Breast epithelium (tissue), 4 donors: ENCODE measurements at regions not wholly inside any gene's neighbourhood (a gene's known extent, or its start where the extent isn't known, plus 50 kb on each side); places are given as distances from the start of the nearest gene placed in this dataset.
"Not testable (repeated sequence)": the region's sequence is repeated elsewhere in the genome, so short reads cannot be mapped to it uniquely, and the experiment has no call there.

Experiments
- DNase-seq, 2 donors: peaks; one replicate each; pipeline ENCODE4 v3.0.0-alpha.2; 2019; ENCODE audit warnings: low spot score in 2 of 2
- H3K27ac ChIP-seq, 2 donors: fragments of 200-600 bp; sonication (generic) in 1 of 2; one replicate each; pipeline ENCODE4 v1.5.1; 2016 to 2019; ENCODE audit warnings: mild to moderate bottlenecking in 1 of 2
- H3K27me3 ChIP-seq, 2 donors: fragments of 200-600 bp; sonication (generic) in 1 of 2; one replicate each; pipeline versions ENCODE4 v1.5.1 to v1.6.0; 2017 to 2019; ENCODE audit warnings: control low read depth in 1 of 2, mild to moderate bottlenecking in 1 of 2
- H3K36me3 ChIP-seq: fragments of 200-600 bp; one replicate; pipeline ENCODE4 v1.5.1; 2019
- H3K4me1 ChIP-seq, 2 donors: fragments of 200-600 bp; sonication (generic); one replicate each; pipeline ENCODE4 v1.5.1; 2016 to 2019; ENCODE audit warnings: control low read depth in 1 of 2
- H3K4me3 ChIP-seq, 3 donors: fragments of 200-600 bp; sonication (generic); 1 replicate in 2 of 3; 2 replicates in 1 of 3; pipeline ENCODE4 v1.5.1; 2016 to 2019; ENCODE audit warnings: mild to moderate bottlenecking in 3 of 3, moderate library complexity in 2 of 3
- H3K9me3 ChIP-seq, 2 donors: fragments of 200-600 bp; sonication (generic) in 1 of 2; one replicate each; pipeline ENCODE4 v1.5.1; 2016 to 2019; ENCODE audit warnings: control low read depth in 1 of 2
- CTCF ChIP-seq, 3 donors: fragments of 450-650 bp; IDR thresholded peaks; one replicate each; pipeline ENCODE4 v1.5.1; 2016 to 2017; ENCODE audit warnings: antibody characterized with exemption in 3 of 3, mild to moderate bottlenecking in 3 of 3, moderate library complexity in 3 of 3
- POLR2A ChIP-seq: fragments of 450-650 bp; IDR thresholded peaks from one replicate; pipeline ENCODE4 v1.6.1; 2016; ENCODE audit warnings: antibody characterized with exemption, mild to moderate bottlenecking, moderate library complexity
- POLR2AphosphoS5 ChIP-seq, 3 donors: sonication (generic); formaldehyde crosslinking; IDR thresholded peaks; one replicate each; pipeline ENCODE4 v1.6.1; 2017; ENCODE audit warnings: antibody characterized with exemption in 3 of 3
- intact Hi-C: fragments of 100-400 bp; cut with DNase I; formaldehyde crosslinking; loops from one replicate; pipeline ENCODE4 v1.15.1; 2023; ENCODE audit warnings: low total_unique reads

- no peak for TF ChIP-seq POLR2A
- no peak for TF ChIP-seq POLR2AphosphoS5 (IDR thresholded peaks at IDR 0.05)
- TF ChIP-seq CTCF (IDR thresholded peaks at IDR 0.05), result no peak
These were observed 126.8 kb upstream of the GOLGA6L4 start for GRCh38 chr15:84108728-84109127.

GRCh38 chr15:84111575-84111974 lies 124.0 kb upstream of the GOLGA6L4 start:
- Histone ChIP-seq H3K36me3 (no peaks in the 10 kb centered on the region), H3K27ac (no peak overlapping the region), H3K9me3 (no peaks in the 10 kb centered on the region), H3K27me3 (no peaks in the 10 kb centered on the region), H3K4me1 (no peaks in the 10 kb centered on the region), H3K4me3 (no peak overlapping the region)
- no peak for TF ChIP-seq POLR2A
- no peak for TF ChIP-seq POLR2AphosphoS5 (IDR thresholded peaks at IDR 0.05)
- no peak for TF ChIP-seq CTCF (IDR thresholded peaks at IDR 0.05)
- no peak for DNase-seq
- intact Hi-C loops, result no loop called here

More at GRCh38 chr15:84108728-84109127, 126.8 kb upstream of the GOLGA6L4 start:
- H3K4me1 ChIP-seq, result no peaks in the 10 kb centered on the region
- intact Hi-C loops, result no loop called here
- H3K9me3 ChIP-seq, result no peaks in the 10 kb centered on the region
- DNase-seq, result no peak
- no peaks in the 10 kb centered on the region for H3K36me3 ChIP-seq
- H3K27me3 ChIP-seq, result no peaks in the 10 kb centered on the region
- H3K4me3 ChIP-seq, result no peak overlapping the region
- no peak overlapping the region for H3K27ac ChIP-seq

- Histone ChIP-seq H3K9me3 (no peaks in the 10 kb centered on the region), H3K36me3 (no peaks in the 10 kb centered on the region), H3K27ac (no peak overlapping the region), H3K4me3 (no peak overlapping the region), H3K27me3 (no peaks in the 10 kb centered on the region), H3K4me1 (no peaks in the 10 kb centered on the region)
- TF ChIP-seq POLR2AphosphoS5 (IDR thresholded peaks at IDR 0.05), result no peak
- TF ChIP-seq CTCF (IDR thresholded peaks at IDR 0.05), result no peak
- no peak for TF ChIP-seq POLR2A
- intact Hi-C loops, result no loop called here
- no peak for DNase-seq
These were observed 123.5 kb upstream of the GOLGA6L4 start for GRCh38 chr15:84112025-84112424.

GRCh38 chr15:84113919-84114318 lies 121.7 kb upstream of the GOLGA6L4 start:
- no peak overlapping the region for H3K27ac ChIP-seq
- no peak for TF ChIP-seq POLR2AphosphoS5 (IDR thresholded peaks at IDR 0.05)
- H3K27me3 ChIP-seq, result no peaks in the 10 kb centered on the region
- DNase-seq, result no peak
- intact Hi-C loops, result no loop called here
- no peaks in the 10 kb centered on the region for H3K4me1 ChIP-seq
- H3K4me3 ChIP-seq, result no peak overlapping the region
- no peaks in the 10 kb centered on the region for H3K36me3 ChIP-seq
- H3K9me3 ChIP-seq, result no peaks in the 10 kb centered on the region

- H3K4me1 ChIP-seq, H3K9me3 ChIP-seq, H3K4me3 ChIP-seq, intact Hi-C loops, H3K36me3 ChIP-seq, H3K27ac ChIP-seq, H3K27me3 ChIP-seq, DNase-seq: not testable (repeated sequence)
These were observed 120.9 kb upstream of the GOLGA6L4 start for GRCh38 chr15:84114680-84115079.

GRCh38 chr15:84119351-84119750 lies 116.2 kb upstream of the GOLGA6L4 start:
- H3K27ac ChIP-seq, DNase-seq, H3K9me3 ChIP-seq, H3K4me3 ChIP-seq, H3K27me3 ChIP-seq, H3K4me1 ChIP-seq, intact Hi-C loops, H3K36me3 ChIP-seq: not testable (repeated sequence)

GRCh38 chr15:84120903-84121302 lies 114.7 kb upstream of the GOLGA6L4 start:
- H3K4me3 ChIP-seq, H3K27me3 ChIP-seq, H3K4me1 ChIP-seq, H3K36me3 ChIP-seq, DNase-seq, intact Hi-C loops, H3K27ac ChIP-seq, H3K9me3 ChIP-seq: not testable (repeated sequence)

- H3K9me3 ChIP-seq, H3K27me3 ChIP-seq, intact Hi-C loops, H3K4me3 ChIP-seq, H3K27ac ChIP-seq, H3K4me1 ChIP-seq, H3K36me3 ChIP-seq, DNase-seq: not testable (repeated sequence)
These were observed 106.9 kb upstream of the GOLGA6L4 start for GRCh38 chr15:84128706-84129105.

- H3K27ac ChIP-seq, H3K4me3 ChIP-seq, DNase-seq, H3K27me3 ChIP-seq, H3K4me1 ChIP-seq, H3K9me3 ChIP-seq, intact Hi-C loops, H3K36me3 ChIP-seq: not testable (repeated sequence)
These were observed 105.3 kb upstream of the GOLGA6L4 start for GRCh38 chr15:84130098-84130831.

GRCh38 chr15:84135931-84136456 lies 99.6 kb upstream of the GOLGA6L4 start:
- H3K4me1 ChIP-seq, H3K9me3 ChIP-seq, H3K27me3 ChIP-seq, H3K27ac ChIP-seq, DNase-seq, H3K4me3 ChIP-seq, intact Hi-C loops, H3K36me3 ChIP-seq: not testable (repeated sequence)
